CD8-positive, alpha-beta memory T cell (primary cell): ENCODE measurements at regions not wholly inside any gene's neighbourhood (a gene's known extent, or its start where the extent isn't known, plus 50 kb on each side); places are given as distances from the start of the nearest gene placed in this dataset.
"Not testable (repeated sequence)": the region's sequence is repeated elsewhere in the genome, so short reads cannot be mapped to it uniquely, and the experiment has no call there.

ENCODE experiments used
- CTCF ChIA-PET: fragments of 350-600 bp; sonication (Branson Sonifier 250); formaldehyde crosslinking; loops from one replicate; lab custom pipeline; 2021; ENCODE audit warnings: antibody characterized with exemption; lab: Charles Lee
- POLR2A ChIA-PET: fragments of 350-600 bp; sonication (Branson Sonifier 250); formaldehyde crosslinking; loops from one replicate; lab custom pipeline; 2021; ENCODE audit warnings: antibody characterized with exemption; lab: Charles Lee
- DNase-seq, 5 donors: peaks; one replicate each; pipeline versions ENCODE4 v3.0.0 to v3.0.0-alpha.2; 2020 to 2022; ENCODE audit warnings: mixed read lengths in 1 of 5
- H3K27ac ChIP-seq: one replicate; pipeline ENCODE4 v1.7.0; 2013; ENCODE audit warnings: low read depth, mild to moderate bottlenecking, low read length, moderate library complexity
- H3K27me3 ChIP-seq: 2 replicates; pipeline ENCODE4 v1.7.0; 2013; ENCODE audit warnings: low read length, mild to moderate bottlenecking; ENCODE audit not compliant: insufficient read depth, poor library complexity, severe bottlenecking
- H3K36me3 ChIP-seq: 2 replicates; pipeline ENCODE4 v1.7.0; 2013; ENCODE audit warnings: mild to moderate bottlenecking, low read length, moderate library complexity; ENCODE audit not compliant: insufficient read depth
- H3K4me1 ChIP-seq: 2 replicates; pipeline ENCODE4 v1.7.0; 2013; ENCODE audit warnings: mild to moderate bottlenecking, low read length, moderate library complexity; ENCODE audit not compliant: insufficient read depth
- H3K4me3 ChIP-seq: 2 replicates; pipeline ENCODE4 v1.7.0; 2013; ENCODE audit warnings: mild to moderate bottlenecking, low read length
- H3K9me3 ChIP-seq: 2 replicates; pipeline ENCODE4 v1.7.0; 2013; ENCODE audit warnings: mild to moderate bottlenecking, low read length
- H3K27ac Mint-ChIP-seq, 8 donors: one replicate each; pipeline ENCODE4 v1.8.0; 2020 to 2021; ENCODE audit warnings: mixed read lengths in 8 of 8, mild to moderate bottlenecking in 6 of 8, inconsistent platforms in 3 of 8, moderate library complexity in 3 of 8
- H3K27me3 Mint-ChIP-seq, 2 donors: one replicate each; pipeline ENCODE4 v1.8.0; 2020 to 2021; ENCODE audit warnings: mixed read lengths in 2 of 2, mild to moderate bottlenecking in 1 of 2, moderate library complexity in 1 of 2
- H3K36me3 Mint-ChIP-seq, 3 donors: one replicate each; pipeline ENCODE4 v1.8.0; 2020 to 2021; ENCODE audit warnings: mixed read lengths in 3 of 3, inconsistent platforms in 1 of 3, mild to moderate bottlenecking in 1 of 3
- H3K4me1 Mint-ChIP-seq, 3 donors: one replicate each; pipeline ENCODE4 v1.8.0; 2020 to 2021; ENCODE audit warnings: mixed read lengths in 3 of 3, inconsistent platforms in 1 of 3, mild to moderate bottlenecking in 1 of 3
- H3K4me3 Mint-ChIP-seq, 7 donors: one replicate each; pipeline ENCODE4 v1.8.0; 2020 to 2021; ENCODE audit warnings: mixed read lengths in 7 of 7, mild to moderate bottlenecking in 6 of 7, moderate library complexity in 4 of 7, inconsistent platforms in 2 of 7
- H3K9me3 Mint-ChIP-seq, 5 donors: one replicate each; pipeline ENCODE4 v1.8.0; 2020 to 2022; ENCODE audit warnings: mixed read lengths in 5 of 5, mild to moderate bottlenecking in 3 of 5, moderate library complexity in 2 of 5, inconsistent platforms in 1 of 5

DNA sequence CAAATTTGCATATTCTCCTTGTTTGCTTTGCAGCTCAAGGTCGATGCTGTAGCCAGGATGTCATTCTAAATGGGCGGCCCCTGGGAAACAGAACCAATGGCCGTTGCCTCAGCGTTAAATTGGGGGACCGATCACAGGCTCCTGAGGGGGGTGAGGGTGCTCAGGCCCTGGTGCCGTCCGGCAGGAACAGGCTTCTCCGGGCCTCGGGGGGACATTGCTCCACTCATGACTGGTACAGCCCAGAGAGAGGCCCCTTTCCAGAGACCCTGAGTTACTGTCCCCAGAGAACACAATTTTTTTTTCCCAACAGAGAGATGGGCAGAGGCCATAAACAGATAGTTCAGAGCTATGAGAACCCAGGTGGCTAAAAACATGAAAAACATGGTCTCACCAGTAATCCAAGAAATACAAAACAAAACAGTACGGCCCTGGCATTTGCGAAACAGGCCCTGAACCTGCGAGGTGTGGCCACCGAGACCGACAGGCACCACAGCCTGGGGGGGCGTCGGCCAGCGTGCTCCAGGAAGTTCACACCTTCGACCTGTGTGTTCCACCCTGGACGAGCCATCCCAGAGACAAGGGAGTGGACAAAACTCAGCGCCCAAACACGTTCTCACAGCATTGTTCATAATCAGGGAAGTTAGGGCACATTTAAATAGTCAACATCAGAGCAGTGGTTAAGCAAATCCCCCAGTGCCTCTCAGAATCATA lies 82.8 kb downstream of the METRNL start:
- Histone ChIP-seq H3K36me3 (no peaks in the 10 kb centered on the region), H3K4me3 (no peak overlapping the region), H3K27ac (no peak overlapping the region), H3K9me3 (no peaks in the 10 kb centered on the region), H3K27me3 (peaks cover 3% of the 10 kb centered on the region), H3K4me1 (no peaks in the 10 kb centered on the region)
- ChIA-PET CTCF (no interaction called here), POLR2A (interaction anchor here (0.7 kb wide), 1 partner anchor 838 kb away, joined by 3 read pairs; no protein-coding TSS in a partner anchor)
- H3K36me3 Mint-ChIP-seq, result peaks cover 0 to 5% (median 3%) of the 10 kb centered on the region in 3 donors
- no peak for DNase-seq
- H3K27me3 Mint-ChIP-seq, result peaks cover 6 to 46% of the 10 kb centered on the region in 2 donors
- peaks cover 0 to 8% (median 0%) of the 10 kb centered on the region in 5 donors for H3K9me3 Mint-ChIP-seq
- H3K4me3 Mint-ChIP-seq, result no peak overlapping the region
- H3K4me1 Mint-ChIP-seq, result no peaks in the 10 kb centered on the region
- H3K27ac Mint-ChIP-seq, result no peak overlapping the region

DNA sequence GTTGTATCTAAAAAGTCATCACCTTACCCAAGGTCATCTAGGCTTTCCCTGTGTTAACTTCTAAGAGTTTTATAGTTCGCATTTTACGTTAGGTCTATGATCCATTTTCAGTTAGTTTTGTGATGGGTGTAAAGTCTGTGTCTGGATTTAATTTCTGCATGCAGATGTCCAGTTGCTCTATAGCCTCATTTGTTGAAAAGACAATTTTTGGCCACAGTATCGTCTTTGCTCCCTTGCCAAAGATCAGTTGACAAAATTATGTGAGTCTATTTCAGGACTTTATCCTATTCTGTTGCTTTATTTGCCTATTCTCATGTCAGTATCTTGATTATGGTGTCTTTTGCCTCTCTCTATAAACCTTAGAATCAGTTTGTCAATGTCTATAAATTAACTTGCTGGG lies 85.1 kb downstream of the METRNL start:
- peaks cover 0 to 10% (median 4%) of the 10 kb centered on the region in 5 donors for H3K9me3 Mint-ChIP-seq
- peaks cover 0 to 9% (median 3%) of the 10 kb centered on the region in 3 donors for H3K36me3 Mint-ChIP-seq
- H3K36me3 ChIP-seq, result no peaks in the 10 kb centered on the region
- CTCF ChIA-PET, result no interaction called here
- DNase-seq, result no peak
- H3K9me3 ChIP-seq, result no peaks in the 10 kb centered on the region
- H3K4me1 ChIP-seq, result no peaks in the 10 kb centered on the region
- no peak overlapping the region for H3K27ac ChIP-seq
- H3K4me3 ChIP-seq, result no peak overlapping the region
- peaks cover 3% of the 10 kb centered on the region for H3K27me3 ChIP-seq
- H3K4me1 Mint-ChIP-seq, result no peaks in the 10 kb centered on the region
- H3K27me3 Mint-ChIP-seq, result peaks cover 11 to 43% of the 10 kb centered on the region in 2 donors
- no peak overlapping the region for H3K27ac Mint-ChIP-seq
- POLR2A ChIA-PET, result no interaction called here
- no peak overlapping the region for H3K4me3 Mint-ChIP-seq

DNA sequence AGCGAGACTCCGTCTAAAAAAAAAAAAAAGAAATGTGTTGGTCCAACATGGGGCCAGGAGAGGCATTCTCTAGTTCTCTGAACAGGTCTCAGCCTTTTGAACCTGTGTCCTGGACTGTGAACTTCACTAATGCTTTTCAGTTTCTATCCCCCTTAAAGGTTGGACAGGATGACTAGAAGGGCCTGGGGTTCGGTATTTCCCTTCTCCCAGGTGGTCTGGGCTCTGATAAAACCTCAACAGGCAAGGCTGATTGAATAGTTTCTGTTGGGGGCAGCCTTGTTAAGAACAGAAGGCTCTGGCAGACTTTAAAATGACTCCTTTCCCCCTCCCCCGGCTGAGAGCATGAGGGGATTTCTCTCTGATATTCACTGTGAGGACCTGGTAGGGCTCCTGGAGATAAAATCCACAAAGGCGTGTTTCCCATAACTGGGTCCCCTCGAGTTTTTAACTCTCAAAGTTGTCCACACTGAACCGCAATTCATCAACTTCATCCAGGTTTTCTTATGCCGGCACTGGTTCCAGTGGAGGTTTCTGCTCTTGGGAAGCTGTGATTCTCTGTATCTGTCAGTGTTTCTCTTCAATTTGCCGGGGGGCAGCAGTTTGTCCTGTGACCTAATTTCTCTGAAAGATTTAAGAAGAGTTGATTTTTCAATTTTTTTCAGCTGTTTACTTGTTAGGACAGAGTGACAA lies 91.3 kb downstream of the METRNL start:
- H3K36me3 ChIP-seq, result no peaks in the 10 kb centered on the region
- CTCF ChIA-PET, result no interaction called here

DNA sequence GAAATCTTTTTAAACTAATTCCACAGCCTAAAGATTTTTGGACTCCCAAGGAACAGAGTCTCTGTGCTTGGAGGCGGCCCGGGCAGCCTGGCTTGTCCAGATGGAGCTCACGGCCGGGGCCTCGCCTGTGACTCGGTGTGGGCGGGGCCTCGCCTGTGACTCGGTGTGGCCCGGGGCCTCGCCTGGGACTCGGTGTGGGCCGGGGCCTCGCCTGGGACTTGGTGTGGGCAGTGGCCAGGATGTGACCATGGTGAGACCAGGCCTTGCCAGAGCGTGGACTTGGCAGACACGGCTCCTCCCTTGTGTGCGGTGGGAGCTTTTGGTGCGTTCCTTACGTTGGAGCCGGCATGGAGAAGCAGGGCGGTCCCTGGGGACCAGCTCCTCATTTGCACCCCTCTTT lies 92.3 kb downstream of the METRNL start:
- no peaks in the 10 kb centered on the region for H3K4me1 ChIP-seq
- no peak for DNase-seq
- POLR2A ChIA-PET, result no interaction called here

More for the DNA sequence above, 91.3 kb downstream of the METRNL start:
- Histone ChIP-seq H3K27ac (no peak overlapping the region), H3K4me3 (no peak overlapping the region), H3K27me3 (no peaks in the 10 kb centered on the region), H3K4me1 (no peaks in the 10 kb centered on the region), H3K9me3 (no peaks in the 10 kb centered on the region)
- Mint-ChIP-seq H3K4me3 (no peak overlapping the region), H3K4me1 (no peaks in the 10 kb centered on the region), H3K36me3 (peaks cover 0 to 9% (median 3%) of the 10 kb centered on the region in 3 donors), H3K27me3 (peaks cover 9 to 27% of the 10 kb centered on the region in 2 donors), H3K9me3 (peaks cover 0 to 9% (median 4%) of the 10 kb centered on the region in 5 donors), H3K27ac (peak overlapping the region in 2 of 8 donors; percentile 46 to 60)
- POLR2A ChIA-PET, result no interaction called here
- DNase-seq, result no peak

DNA sequence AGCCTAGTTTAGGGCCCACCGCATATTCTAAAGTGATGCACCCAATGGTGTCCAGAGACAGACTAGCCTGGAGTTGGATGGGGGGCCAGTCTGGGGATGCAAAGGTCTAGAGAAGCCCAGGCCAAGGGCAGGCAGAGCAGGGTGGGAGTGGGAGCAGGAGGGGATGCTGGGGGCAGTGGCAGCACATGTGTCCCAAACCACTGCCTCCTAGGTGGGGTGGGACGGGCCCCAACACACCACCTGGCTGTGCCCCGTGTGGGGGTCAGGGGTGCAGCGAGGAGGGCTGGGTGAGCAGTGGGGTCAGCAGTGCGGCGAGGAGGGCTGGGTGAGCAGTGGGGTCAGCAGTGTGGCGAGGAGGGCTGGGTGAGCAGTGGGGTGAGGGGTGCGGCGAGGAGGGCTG lies 92.7 kb downstream of the METRNL start:
- H3K9me3 ChIP-seq, H3K27ac Mint-ChIP-seq, H3K27me3 ChIP-seq, H3K9me3 Mint-ChIP-seq, H3K4me3 Mint-ChIP-seq, CTCF ChIA-PET, H3K36me3 ChIP-seq, H3K27ac ChIP-seq, POLR2A ChIA-PET, H3K4me3 ChIP-seq, H3K4me1 Mint-ChIP-seq, H3K36me3 Mint-ChIP-seq, H3K4me1 ChIP-seq, DNase-seq: not testable (repeated sequence)
- peaks cover 9 to 23% of the 10 kb centered on the region in 2 donors for H3K27me3 Mint-ChIP-seq

More for the DNA sequence above, 92.3 kb downstream of the METRNL start:
- no peak overlapping the region for H3K4me3 ChIP-seq
- peaks cover 0 to 9% (median 3%) of the 10 kb centered on the region in 3 donors for H3K36me3 Mint-ChIP-seq
- no peak overlapping the region for H3K27ac Mint-ChIP-seq
- peaks cover 9 to 27% of the 10 kb centered on the region in 2 donors for H3K27me3 Mint-ChIP-seq
- H3K4me3 Mint-ChIP-seq, result no peak overlapping the region
- H3K4me1 Mint-ChIP-seq, result no peaks in the 10 kb centered on the region
- H3K27me3 ChIP-seq, result no peaks in the 10 kb centered on the region
- no peaks in the 10 kb centered on the region for H3K9me3 ChIP-seq
- H3K36me3 ChIP-seq, result no peaks in the 10 kb centered on the region
- peaks cover 0 to 8% (median 4%) of the 10 kb centered on the region in 5 donors for H3K9me3 Mint-ChIP-seq
- CTCF ChIA-PET, result no interaction called here
- H3K27ac ChIP-seq, result no peak overlapping the region

DNA sequence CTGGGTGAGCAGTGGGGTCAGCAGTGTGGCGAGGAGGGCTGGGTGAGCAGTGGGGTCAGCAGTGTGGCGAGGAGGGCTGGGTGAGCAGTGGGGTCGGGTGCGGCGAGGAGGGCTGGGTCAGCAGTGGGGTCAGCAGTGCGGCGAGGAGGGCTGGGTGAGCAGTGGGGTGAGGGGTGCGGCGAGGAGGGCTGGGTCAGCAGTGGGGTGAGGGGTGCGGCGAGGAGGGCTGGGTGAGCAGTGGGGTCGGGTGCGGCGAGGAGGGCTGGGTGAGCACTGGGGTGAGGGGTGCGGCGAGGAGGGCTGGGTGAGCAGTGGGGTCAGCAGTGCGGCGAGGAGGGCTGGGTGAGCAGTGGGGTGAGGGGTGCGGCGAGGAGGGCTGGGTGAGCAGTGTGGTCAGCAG lies 93.2 kb downstream of the METRNL start:
- H3K4me1 Mint-ChIP-seq, H3K36me3 Mint-ChIP-seq, H3K4me3 Mint-ChIP-seq, H3K4me3 ChIP-seq, H3K27ac Mint-ChIP-seq, CTCF ChIA-PET, H3K9me3 Mint-ChIP-seq, DNase-seq, H3K9me3 ChIP-seq, H3K27ac ChIP-seq, H3K27me3 ChIP-seq, POLR2A ChIA-PET, H3K36me3 ChIP-seq, H3K4me1 ChIP-seq: not testable (repeated sequence)
- peaks cover 7 to 20% of the 10 kb centered on the region in 2 donors for H3K27me3 Mint-ChIP-seq

DNA sequence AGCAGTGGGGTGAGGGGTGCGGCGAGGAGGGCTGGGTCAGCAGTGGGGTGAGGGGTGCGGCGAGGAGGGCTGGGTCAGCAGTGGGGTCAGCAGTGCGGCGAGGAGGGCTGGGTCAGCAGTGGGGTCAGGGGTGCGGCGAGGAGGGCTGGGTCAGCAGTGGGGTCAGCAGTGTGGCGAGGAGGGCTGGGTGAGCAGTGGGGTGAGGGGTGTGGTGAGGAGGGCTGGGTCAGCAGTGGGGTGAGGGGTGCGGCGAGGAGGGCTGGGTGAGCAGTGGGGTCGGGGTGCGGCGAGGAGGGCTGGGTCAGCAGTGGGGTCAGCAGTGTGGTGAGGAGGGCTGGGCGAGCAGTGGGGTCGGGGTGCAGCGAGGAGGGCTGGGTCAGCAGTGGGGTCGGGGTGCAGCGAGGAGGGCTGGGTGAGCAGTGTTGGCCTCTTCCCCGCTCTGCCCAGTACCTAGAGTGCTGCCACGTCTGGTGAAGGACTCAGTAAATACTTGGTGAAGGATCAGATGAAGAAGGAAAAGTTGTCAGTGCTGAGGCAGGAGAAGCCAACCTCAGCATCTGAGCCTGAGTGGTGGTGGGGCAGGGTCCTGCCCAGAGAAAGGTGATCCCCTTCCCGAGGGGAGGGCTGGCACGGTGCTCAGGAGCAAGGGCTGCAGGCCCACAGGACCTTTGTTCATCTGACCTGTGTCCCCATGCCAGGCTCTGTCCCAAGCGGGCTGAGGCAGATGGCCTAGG lies 93.9 kb downstream of the METRNL start:
- H3K27ac Mint-ChIP-seq, H3K27ac ChIP-seq, H3K36me3 ChIP-seq, H3K9me3 Mint-ChIP-seq, H3K27me3 ChIP-seq, H3K36me3 Mint-ChIP-seq, H3K4me1 ChIP-seq, POLR2A ChIA-PET, DNase-seq, CTCF ChIA-PET, H3K4me3 Mint-ChIP-seq, H3K9me3 ChIP-seq, H3K4me1 Mint-ChIP-seq, H3K4me3 ChIP-seq: not testable (repeated sequence)
- peaks cover 7 to 20% of the 10 kb centered on the region in 2 donors for H3K27me3 Mint-ChIP-seq

DNA sequence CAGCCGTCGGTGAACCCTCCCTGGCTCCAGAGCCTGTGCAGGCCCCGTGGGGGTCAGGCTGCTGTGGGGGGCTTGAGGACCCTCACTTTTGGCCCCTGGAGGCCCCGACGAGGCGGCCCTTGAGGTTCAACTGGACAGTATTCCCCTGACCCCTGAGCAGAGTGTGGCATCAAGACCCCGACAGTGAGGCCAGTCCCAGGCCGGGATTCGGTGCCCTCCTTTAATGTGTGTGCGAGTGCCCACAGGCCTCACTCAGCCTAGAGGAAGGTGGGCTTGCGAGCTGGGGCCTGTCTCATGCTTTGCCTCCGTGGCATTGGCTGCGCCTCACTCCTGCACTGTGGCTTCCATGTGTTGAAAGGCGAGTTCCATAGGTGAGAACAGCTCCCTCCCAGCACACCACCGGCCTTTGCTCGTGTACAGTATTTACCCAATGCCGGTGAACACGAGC lies 94.5 kb downstream of the METRNL start:
- Mint-ChIP-seq H3K27me3 (peaks cover 7 to 20% of the 10 kb centered on the region in 2 donors), H3K4me1 (no peaks in the 10 kb centered on the region), H3K36me3 (no peaks in the 10 kb centered on the region), H3K4me3 (no peak overlapping the region), H3K27ac (no peak overlapping the region), H3K9me3 (peaks cover 0 to 4% (median 0%) of the 10 kb centered on the region in 5 donors)
- Histone ChIP-seq H3K27me3 (no peaks in the 10 kb centered on the region), H3K4me3 (no peak overlapping the region), H3K9me3 (no peaks in the 10 kb centered on the region), H3K27ac (no peak overlapping the region), H3K36me3 (no peaks in the 10 kb centered on the region), H3K4me1 (no peaks in the 10 kb centered on the region)
- ChIA-PET POLR2A (no interaction called here), CTCF (no interaction called here)
- DNase-seq, result no peak
